ENCODE measurements at regions not wholly inside any gene's neighbourhood (a gene's known extent, or its start where the extent isn't known, plus 50 kb on each side); places are given as distances from the start of the nearest gene placed in this dataset.

GRCh38 chr10:10818082-10818481, 199.6 kb upstream of the CELF2 start:
- H4K20me1 ChIP-seq: no peaks in the 10 kb centered on the region
- no peaks in the 10 kb centered on the region for H3K36me3 ChIP-seq
- no peaks in the 10 kb centered on the region for H3K27me3 ChIP-seq
- TF ChIP-seq Cebpa-rat (IDR thresholded peaks at IDR 0.05): no peak
- H3K4me1 ChIP-seq: peaks cover 0 to 4% (median 0%) of the 10 kb centered on the region in 10 experiments; a peak in 1 of 20 replicates
- no peak overlapping the region for H3K4me2 ChIP-seq
- H3K9me3 ChIP-seq (replicated peaks in 1 of 11): peaks cover 7 to 35% (median 21%) of the 10 kb centered on the region in 11 experiments; a peak in 19 of 22 replicates
- no peak overlapping the region for H3K9ac ChIP-seq
- H3K27ac ChIP-seq: no peak overlapping the region
- no peak overlapping the region for H3K4me3 ChIP-seq

GRCh38 chr10:10819206-10819856, 198.3 kb upstream of the CELF2 start:
- Histone ChIP-seq H4K20me1 (no peaks in the 10 kb centered on the region), H3K4me3 (no peak overlapping the region), H3K36me3 (no peaks in the 10 kb centered on the region), H3K4me1 (peaks cover 0 to 4% (median 0%) of the 10 kb centered on the region in 10 experiments; a peak in 1 of 20 replicates), H3K27ac (no peak overlapping the region), H3K27me3 (no peaks in the 10 kb centered on the region), H3K9ac (no peak overlapping the region), H3K9me3 (replicated peaks in 1 of 11) (peaks cover 7 to 35% (median 21%) of the 10 kb centered on the region in 11 experiments; a peak in 19 of 22 replicates), H3K4me2 (no peak overlapping the region)
- TF ChIP-seq Cebpa-rat (IDR thresholded peaks at IDR 0.05): no peak

GRCh38 chr10:10821926-10822325, 195.7 kb upstream of the CELF2 start:
- Histone ChIP-seq H3K36me3 (no peaks in the 10 kb centered on the region), H3K4me1 (peaks cover 0 to 4% (median 0%) of the 10 kb centered on the region in 10 experiments; a peak in 1 of 20 replicates), H3K9ac (no peak overlapping the region), H3K27ac (no peak overlapping the region), H3K4me2 (peak overlapping the region in 3 of 11 experiments; percentile 1 to 16 (median 6); a peak in 1 of 22 replicates), H4K20me1 (no peaks in the 10 kb centered on the region), H3K4me3 (no peak overlapping the region), H3K27me3 (no peaks in the 10 kb centered on the region), H3K9me3 (replicated peaks in 1 of 11) (peaks cover 7 to 35% (median 21%) of the 10 kb centered on the region in 11 experiments; a peak in 19 of 22 replicates)
- no peak for TF ChIP-seq Cebpa-rat (IDR thresholded peaks at IDR 0.05)

GRCh38 chr10:10824591-10825148, 193.0 kb upstream of the CELF2 start:
- H3K9me3 ChIP-seq (replicated peaks in 1 of 11): peaks cover 6 to 19% (median 15%) of the 10 kb centered on the region in 11 experiments; a peak in 19 of 22 replicates
- H3K27me3 ChIP-seq: no peaks in the 10 kb centered on the region
- H3K4me1 ChIP-seq: peaks cover 0 to 4% (median 0%) of the 10 kb centered on the region in 10 experiments; a peak in 1 of 20 replicates
- H3K27ac ChIP-seq: no peak overlapping the region
- H3K36me3 ChIP-seq: no peaks in the 10 kb centered on the region
- no peak overlapping the region for H3K9ac ChIP-seq
- TF ChIP-seq Cebpa-rat (IDR thresholded peaks at IDR 0.05): no peak
- no peak overlapping the region for H3K4me3 ChIP-seq
- H3K4me2 ChIP-seq: no peak overlapping the region
- H4K20me1 ChIP-seq: no peaks in the 10 kb centered on the region

- H4K20me1 ChIP-seq: no peaks in the 10 kb centered on the region
- no peak overlapping the region for H3K4me3 ChIP-seq
- no peak overlapping the region for H3K27ac ChIP-seq
- H3K4me2 ChIP-seq: no peak overlapping the region
- no peaks in the 10 kb centered on the region for H3K36me3 ChIP-seq
- no peaks in the 10 kb centered on the region for H3K27me3 ChIP-seq
- peaks cover 0 to 8% (median 0%) of the 10 kb centered on the region in 10 experiments; a peak in 3 of 20 replicates for H3K4me1 ChIP-seq
- no peak overlapping the region for H3K9ac ChIP-seq
- no peak for TF ChIP-seq Cebpa-rat (IDR thresholded peaks at IDR 0.05)
- H3K9me3 ChIP-seq (replicated peaks in 1 of 11): peaks cover 0 to 4% (median under 1%) of the 10 kb centered on the region in 11 experiments; a peak in 3 of 22 replicates
These were observed 191.5 kb upstream of the CELF2 start for GRCh38 chr10:10826125-10826524.

GRCh38 chr10:10828623-10829022, 189.0 kb upstream of the CELF2 start:
- H3K27ac ChIP-seq: no peak overlapping the region
- TF ChIP-seq Cebpa-rat (IDR thresholded peaks at IDR 0.05): no peak
- H3K27me3 ChIP-seq: no peaks in the 10 kb centered on the region
- H3K9ac ChIP-seq: no peak overlapping the region
- H3K4me2 ChIP-seq: no peak overlapping the region
- H3K9me3 ChIP-seq (replicated peaks in 1 of 11): peaks cover 0 to 6% (median 0%) of the 10 kb centered on the region in 11 experiments; a peak in 4 of 22 replicates
- H3K36me3 ChIP-seq: no peaks in the 10 kb centered on the region
- H3K4me3 ChIP-seq: no peak overlapping the region
- peaks cover 0 to 9% (median 0%) of the 10 kb centered on the region in 10 experiments; a peak in 2 of 20 replicates for H3K4me1 ChIP-seq
- no peaks in the 10 kb centered on the region for H4K20me1 ChIP-seq

GRCh38 chr10:10829576-10829975, 188.1 kb upstream of the CELF2 start:
- H3K36me3 ChIP-seq: no peaks in the 10 kb centered on the region
- H3K27me3 ChIP-seq: no peaks in the 10 kb centered on the region
- no peak overlapping the region for H3K9ac ChIP-seq
- H3K27ac ChIP-seq: no peak overlapping the region
- H3K9me3 ChIP-seq (replicated peaks in 1 of 11): peaks cover 0 to 11% (median 0%) of the 10 kb centered on the region in 11 experiments; a peak in 4 of 22 replicates
- H4K20me1 ChIP-seq: no peaks in the 10 kb centered on the region
- H3K4me1 ChIP-seq: peaks cover 0 to 9% (median 0%) of the 10 kb centered on the region in 10 experiments; a peak in 2 of 20 replicates
- no peak overlapping the region for H3K4me3 ChIP-seq
- H3K4me2 ChIP-seq: no peak overlapping the region
- no peak for TF ChIP-seq Cebpa-rat (IDR thresholded peaks at IDR 0.05)

- Histone ChIP-seq H4K20me1 (no peaks in the 10 kb centered on the region), H3K27ac (peak overlapping the region in 3 of 11 experiments; percentile 19 to 67 (median 26); a peak in 3 of 22 replicates), H3K4me2 (0 out of 22 replicates have a peak overlapping the region, but pooled peaks of 1 of the 11 experiments have one; percentile 2), H3K4me3 (no peak overlapping the region), H3K27me3 (no peaks in the 10 kb centered on the region), H3K4me1 (peaks cover 0 to 9% (median 0%) of the 10 kb centered on the region in 10 experiments; a peak in 2 of 20 replicates), H3K9ac (no peak overlapping the region), H3K36me3 (no peaks in the 10 kb centered on the region), H3K9me3 (replicated peaks in 1 of 11) (peaks cover 0 to 11% (median 0%) of the 10 kb centered on the region in 11 experiments; a peak in 4 of 22 replicates)
- no peak for TF ChIP-seq Cebpa-rat (IDR thresholded peaks at IDR 0.05)
These were observed 187.2 kb upstream of the CELF2 start for GRCh38 chr10:10830293-10830986.

GRCh38 chr10:10831085-10831484, 186.6 kb upstream of the CELF2 start:
- H3K4me1 ChIP-seq: peaks cover 0 to 9% (median 0%) of the 10 kb centered on the region in 10 experiments; a peak in 2 of 20 replicates
- no peak overlapping the region for H3K9ac ChIP-seq
- peak overlapping the region in 3 of 11 experiments; percentile 19 to 67 (median 26); a peak in 4 of 22 replicates for H3K27ac ChIP-seq
- no peak overlapping the region for H3K4me3 ChIP-seq
- H3K9me3 ChIP-seq (replicated peaks in 1 of 11): peaks cover 0 to 11% (median 0%) of the 10 kb centered on the region in 11 experiments; a peak in 4 of 22 replicates
- TF ChIP-seq Cebpa-rat (IDR thresholded peaks at IDR 0.05): no peak
- H4K20me1 ChIP-seq: no peaks in the 10 kb centered on the region
- no peaks in the 10 kb centered on the region for H3K27me3 ChIP-seq
- no peaks in the 10 kb centered on the region for H3K36me3 ChIP-seq
- 0 out of 22 replicates have a peak overlapping the region, but pooled peaks of 1 of the 11 experiments have one; percentile 2 for H3K4me2 ChIP-seq
